A673 (cell line): ENCODE measurements at regions not wholly inside any gene's neighbourhood (a gene's known extent, or its start where the extent isn't known, plus 50 kb on each side); places are given as distances from the start of the nearest gene placed in this dataset.
"Not testable (repeated sequence)": the region's sequence is repeated elsewhere in the genome, so short reads cannot be mapped to it uniquely, and the experiment has no call there.

Experiments used
- BruUV-seq: library from RNA; stranded (reverse); fragments of 400-500 nt; replicated peaks from 2 replicates; lab custom pipeline; 2021; lab: Mats Ljungman, UMichigan
- CTCF ChIA-PET: fragments of 300-600 bp; sonication (Branson Sonifier 250); formaldehyde crosslinking; loops from one replicate; lab custom pipeline; 2022; ENCODE audit warnings: antibody characterized with exemption; lab: Charles Lee
- POLR2A ChIA-PET: fragments of 300-600 bp; sonication (Branson Sonifier 250); formaldehyde crosslinking; loops from one replicate; lab custom pipeline; 2022; ENCODE audit warnings: antibody characterized with exemption; ENCODE audit not compliant: low non-redundant PET; lab: Charles Lee
- DNase-seq: peaks from one replicate; pipeline ENCODE4 v3.0.0-alpha.2; 2015; ENCODE audit warnings: low spot score
- H3K27ac ChIP-seq: fragments of 200-600 bp; sonication (generic); 2 replicates; pipeline ENCODE4 v1.5.1; 2016; ENCODE audit warnings: mixed run types, low read depth, mild to moderate bottlenecking, mixed read lengths, antibody characterized with exemption, low read length; ENCODE audit not compliant: poor library complexity, severe bottlenecking
- H3K27me3 ChIP-seq: fragments of 200-600 bp; sonication (generic); replicated peaks from 2 replicates; pipeline ENCODE4 v1.6.1; 2017; ENCODE audit warnings: mixed run types, low read depth, mild to moderate bottlenecking, mixed read lengths, antibody characterized with exemption, low read length; ENCODE audit not compliant: insufficient read depth, poor library complexity
- H3K36me3 ChIP-seq: fragments of 200-600 bp; sonication (generic); 2 replicates; pipeline ENCODE4 v1.6.1; 2016; ENCODE audit warnings: mixed run types, mild to moderate bottlenecking, mixed read lengths, antibody characterized with exemption, low read length; ENCODE audit not compliant: insufficient read depth, poor library complexity, severe bottlenecking
- H3K4me1 ChIP-seq: fragments of 200-600 bp; sonication (generic); 2 replicates; pipeline ENCODE4 v1.6.1; 2017; ENCODE audit warnings: mixed run types, mild to moderate bottlenecking, mixed read lengths, antibody characterized with exemption, low read length; ENCODE audit not compliant: insufficient read depth, poor library complexity, severe bottlenecking
- H3K4me3 ChIP-seq: fragments of 200-600 bp; sonication (generic); 2 replicates; pipeline ENCODE4 v1.5.1; 2016; ENCODE audit warnings: low read depth, mixed run types, mild to moderate bottlenecking, mixed read lengths, low read length; ENCODE audit not compliant: poor library complexity, severe bottlenecking
- H3K9me3 ChIP-seq: fragments of 200-600 bp; sonication (generic); 2 replicates; pipeline ENCODE4 v1.6.1; 2016; ENCODE audit warnings: mixed run types, low read depth, mild to moderate bottlenecking, mixed read lengths, antibody characterized with exemption, low read length; ENCODE audit not compliant: poor library complexity, severe bottlenecking
- EZH2 ChIP-seq: fragments of 200-600 bp; sonication (generic); IDR thresholded peaks from 2 replicates; pipeline ENCODE4 v1.6.1; 2017; ENCODE audit warnings: borderline replicate concordance, low read depth, mild to moderate bottlenecking, mixed read lengths, antibody characterized with exemption, low read length; ENCODE audit not compliant: poor library complexity, severe bottlenecking
- intact Hi-C: fragments of 100-400 bp; cut with micrococcal nuclease; formaldehyde crosslinking; loops from one replicate; pipeline ENCODE4 v1.10.0; 2022; ENCODE audit not compliant: unreplicated experiment
- TF ChIP-seq, protein P1 (sequence below): fragments of 300-800, 200-600 bp; sonication (generic); conservative IDR thresholded peaks from 2 replicates; pipeline ENCODE4 v1.5.1; 2017; ENCODE audit warnings: low read depth, mild to moderate bottlenecking, antibody characterized with exemption, low read length, moderate library complexity, mixed read lengths

DNA sequence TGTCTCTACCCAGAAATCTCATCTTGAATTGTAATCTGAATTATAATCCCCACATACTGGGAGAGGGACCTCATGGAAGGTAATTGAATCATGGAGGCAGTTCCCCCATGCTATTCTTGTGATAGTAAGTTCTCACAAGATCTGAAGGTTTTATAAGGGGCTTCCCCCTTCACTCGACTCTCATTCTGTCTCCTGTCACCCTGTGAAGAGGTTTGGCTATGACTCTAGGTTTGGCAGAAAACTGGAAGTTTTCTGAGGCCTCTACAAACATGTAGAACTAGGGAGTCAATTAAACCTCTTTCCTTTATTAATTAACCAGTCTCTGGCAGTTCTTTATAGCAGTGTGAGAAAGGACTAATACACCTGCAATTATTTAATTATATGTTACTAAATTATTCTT, 125.2 kb upstream of the TGFBR2 start:
- peaks cover 8% of the 10 kb centered on the region for H3K4me1 ChIP-seq

DNA sequence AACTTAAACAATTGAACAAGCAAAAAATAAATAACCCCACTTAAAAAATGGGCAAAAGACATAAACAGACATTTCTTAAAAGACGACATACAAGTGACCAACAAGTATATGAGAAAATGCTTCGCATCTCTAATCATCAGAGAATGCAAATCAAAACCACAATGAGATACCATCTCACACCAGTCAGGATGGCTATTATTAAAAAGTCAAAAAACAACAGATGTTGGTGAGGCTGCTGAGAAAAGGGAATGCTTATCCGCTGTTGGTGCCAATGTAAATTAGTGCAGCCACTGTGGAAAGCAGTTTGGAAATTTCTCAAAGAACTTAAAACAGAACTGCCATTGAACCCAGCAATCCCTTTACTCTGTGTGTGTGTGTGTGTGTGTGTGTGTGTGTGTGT, 122.2 kb upstream of the TGFBR2 start:
- H3K9me3 ChIP-seq, H3K4me1 ChIP-seq, BruUV-seq, H3K27me3 ChIP-seq, H3K4me3 ChIP-seq, POLR2A ChIA-PET, H3K27ac ChIP-seq, intact Hi-C loops, CTCF ChIA-PET, DNase-seq, H3K36me3 ChIP-seq: not testable (repeated sequence)

More for the DNA sequence above, 125.2 kb upstream of the TGFBR2 start:
- BruUV-seq = no TSS peak
- CTCF ChIA-PET = no interaction called here
- TF ChIP-seq, protein P1, sequence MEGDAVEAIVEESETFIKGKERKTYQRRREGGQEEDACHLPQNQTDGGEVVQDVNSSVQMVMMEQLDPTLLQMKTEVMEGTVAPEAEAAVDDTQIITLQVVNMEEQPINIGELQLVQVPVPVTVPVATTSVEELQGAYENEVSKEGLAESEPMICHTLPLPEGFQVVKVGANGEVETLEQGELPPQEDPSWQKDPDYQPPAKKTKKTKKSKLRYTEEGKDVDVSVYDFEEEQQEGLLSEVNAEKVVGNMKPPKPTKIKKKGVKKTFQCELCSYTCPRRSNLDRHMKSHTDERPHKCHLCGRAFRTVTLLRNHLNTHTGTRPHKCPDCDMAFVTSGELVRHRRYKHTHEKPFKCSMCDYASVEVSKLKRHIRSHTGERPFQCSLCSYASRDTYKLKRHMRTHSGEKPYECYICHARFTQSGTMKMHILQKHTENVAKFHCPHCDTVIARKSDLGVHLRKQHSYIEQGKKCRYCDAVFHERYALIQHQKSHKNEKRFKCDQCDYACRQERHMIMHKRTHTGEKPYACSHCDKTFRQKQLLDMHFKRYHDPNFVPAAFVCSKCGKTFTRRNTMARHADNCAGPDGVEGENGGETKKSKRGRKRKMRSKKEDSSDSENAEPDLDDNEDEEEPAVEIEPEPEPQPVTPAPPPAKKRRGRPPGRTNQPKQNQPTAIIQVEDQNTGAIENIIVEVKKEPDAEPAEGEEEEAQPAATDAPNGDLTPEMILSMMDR = no peak
- no peak for TF ChIP-seq EZH2
- Histone ChIP-seq H3K27ac (no peak overlapping the region), H3K4me3 (no peak overlapping the region), H3K9me3 (no peaks in the 10 kb centered on the region), H3K27me3 (no peaks in the 10 kb centered on the region), H3K36me3 (no peaks in the 10 kb centered on the region)
- intact Hi-C loops = no loop called here
- POLR2A ChIA-PET = no interaction called here
- DNase-seq = no peak

DNA sequence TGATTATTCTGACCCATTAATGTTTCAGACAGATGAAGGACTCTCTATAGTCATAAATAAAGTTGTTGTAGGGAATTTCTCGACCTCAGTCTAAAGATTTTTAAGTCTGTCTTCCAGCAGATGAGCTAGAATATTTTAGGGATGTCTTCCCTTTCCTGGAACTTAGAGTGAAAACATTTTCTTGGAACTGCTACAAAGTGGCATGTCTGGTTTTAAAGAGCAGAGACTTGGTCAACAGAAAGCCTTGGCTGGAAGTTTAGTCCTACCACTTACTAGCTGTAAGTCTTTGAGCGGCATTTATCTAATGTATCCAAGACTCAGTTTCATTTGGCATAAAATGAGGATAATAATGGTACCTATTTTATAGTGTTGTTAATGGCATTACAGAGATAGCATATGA, 120.0 kb upstream of the TGFBR2 start:
- no peak for DNase-seq
- intact Hi-C loops = no loop called here
- no peaks in the 10 kb centered on the region for H3K36me3 ChIP-seq
- H3K4me3 ChIP-seq = no peak overlapping the region
- no peak overlapping the region for H3K27ac ChIP-seq
- H3K4me1 ChIP-seq = no peaks in the 10 kb centered on the region
- POLR2A ChIA-PET = no interaction called here
- no TSS peak for BruUV-seq
- H3K9me3 ChIP-seq = no peaks in the 10 kb centered on the region
- CTCF ChIA-PET = no interaction called here
- TF ChIP-seq, protein P1 = no peak
- TF ChIP-seq EZH2 = no peak
- H3K27me3 ChIP-seq = no peaks in the 10 kb centered on the region

DNA sequence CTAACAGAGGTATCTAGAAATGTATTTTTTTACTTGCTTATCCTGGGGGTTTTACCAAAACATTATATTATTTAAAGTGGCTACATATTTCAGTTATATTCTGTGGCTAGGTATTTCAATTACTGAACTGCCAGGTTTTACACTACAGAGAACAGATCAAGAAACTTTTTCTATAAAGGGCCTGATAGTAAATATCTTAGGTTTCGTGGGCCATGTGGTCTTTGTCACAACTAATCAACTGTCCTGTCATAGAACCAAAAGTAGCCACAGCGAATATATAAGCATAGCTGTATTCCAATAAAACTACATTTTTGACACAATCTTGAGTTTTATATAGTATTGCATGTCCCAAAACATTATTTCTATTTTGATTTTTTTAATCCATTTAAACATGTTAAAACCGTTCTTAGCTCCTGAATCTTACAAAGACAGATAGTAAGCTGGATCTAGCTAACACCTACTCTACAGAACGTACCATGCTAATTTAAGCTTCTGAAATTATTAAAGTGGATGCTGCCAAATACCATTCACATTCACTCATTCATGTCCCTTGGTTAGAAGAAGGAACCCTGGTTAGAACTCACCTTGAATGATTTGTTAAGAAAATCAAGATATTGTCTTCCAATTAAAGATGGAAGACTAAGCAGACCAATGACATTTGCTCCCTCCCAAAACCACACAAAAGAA, 118.2 kb upstream of the TGFBR2 start:
- intact Hi-C loops = no loop called here
- Histone ChIP-seq H3K36me3 (no peaks in the 10 kb centered on the region), H3K4me3 (no peak overlapping the region), H3K4me1 (no peaks in the 10 kb centered on the region), H3K9me3 (no peaks in the 10 kb centered on the region), H3K27me3 (no peaks in the 10 kb centered on the region), H3K27ac (no peak overlapping the region)
- TF ChIP-seq, protein P1 = no peak
- TF ChIP-seq EZH2 = no peak
- DNase-seq = no peak
- POLR2A ChIA-PET = no interaction called here
- BruUV-seq = no TSS peak
- CTCF ChIA-PET = no interaction called here
